GM18519 (cell line): ENCODE measurements at regions not wholly inside any gene's neighbourhood (a gene's known extent, or its start where the extent isn't known, plus 50 kb on each side); places are given as distances from the start of the nearest gene placed in this dataset.

Experiments
- ATAC-seq: cut with Tn5 transposase; IDR thresholded peaks from one replicate; pipeline ENCODE4 v1.9.1; 2021; ENCODE audit warnings: mild to moderate bottlenecking, moderate library complexity; ENCODE audit not compliant: unreplicated experiment, low FRiP score

- ATAC-seq: no peak
Measured at GRCh38 chrX:40285876-40286275, 188.1 kb upstream of the BCOR start.

DNA sequence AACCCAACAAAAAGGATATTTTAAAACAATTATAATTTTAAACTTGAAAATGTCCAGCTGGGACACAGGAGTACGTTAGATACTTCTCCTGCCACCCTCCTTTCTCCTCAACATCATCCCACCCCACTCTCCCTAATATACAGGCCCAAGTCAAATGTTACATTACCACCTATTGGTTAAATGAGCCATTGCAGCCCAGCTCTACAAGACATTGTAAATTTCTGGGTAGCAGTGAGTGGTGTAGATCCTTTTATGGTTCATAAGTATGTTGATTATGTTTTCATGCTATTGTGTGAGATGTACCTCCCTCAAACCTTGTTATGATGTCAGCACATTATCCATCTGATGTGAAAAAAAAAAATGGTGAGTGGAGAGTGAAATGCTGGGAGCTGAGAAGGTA, 187.1 kb upstream of the BCOR start:
- ATAC-seq: no peak

DNA sequence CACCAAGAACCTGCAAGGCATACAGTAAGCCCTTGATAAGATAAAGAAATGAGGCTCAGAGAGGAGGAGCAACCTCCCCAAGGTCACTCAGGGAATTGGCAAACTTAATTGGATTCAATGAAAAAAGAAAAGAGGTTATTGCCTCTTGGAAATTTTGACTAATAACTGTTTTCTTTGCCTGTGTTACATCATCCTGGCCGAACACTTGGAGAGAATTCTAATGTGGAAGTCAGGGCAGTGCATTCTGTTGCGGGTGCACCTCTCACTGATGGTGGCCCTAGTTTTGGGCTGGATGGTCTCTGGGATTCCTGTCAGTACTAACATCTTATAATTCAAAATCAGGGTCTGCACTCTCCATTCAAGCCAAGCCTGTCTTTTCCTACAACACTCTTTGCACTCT, 186.2 kb upstream of the BCOR start:
- no peak for ATAC-seq

DNA sequence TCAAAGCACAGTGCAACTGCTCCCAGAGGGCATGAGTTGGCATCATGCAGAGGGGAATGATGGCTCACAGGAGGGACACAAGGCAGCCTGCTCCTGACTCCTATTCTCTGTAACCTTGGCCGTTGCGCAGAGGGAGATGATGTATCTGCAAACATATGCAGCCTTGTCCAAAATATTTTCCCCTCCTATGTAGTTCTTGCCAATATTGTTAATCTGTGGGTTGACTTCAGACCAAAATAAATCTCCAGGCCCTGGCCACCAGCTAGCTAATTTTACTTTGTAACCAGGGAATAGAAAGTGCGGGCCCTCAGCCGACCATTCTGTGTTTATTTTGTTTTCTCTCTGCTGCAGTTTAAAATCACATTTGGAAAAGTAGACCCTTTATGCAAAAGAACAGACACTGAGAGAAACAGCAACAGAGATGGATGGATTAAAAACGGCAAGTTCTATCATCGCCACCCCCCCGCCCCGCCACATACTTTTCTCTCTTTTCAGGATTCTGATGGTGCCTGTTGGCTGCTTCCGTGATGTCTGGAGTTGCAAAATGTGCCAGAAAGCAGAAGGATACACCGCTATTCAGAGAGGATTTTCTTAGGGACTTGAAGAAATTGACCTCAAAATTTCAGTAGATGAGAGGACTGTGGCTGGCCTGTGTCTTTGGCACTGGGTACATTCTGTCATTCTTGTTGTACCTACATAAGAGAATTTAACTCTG, 185.3 kb upstream of the BCOR start:
- ATAC-seq: no peak

- ATAC-seq: no peak
Measured at GRCh38 chrX:40282348-40282747, 184.6 kb upstream of the BCOR start.

- ATAC-seq: no peak
Measured at GRCh38 chrX:40281336-40282005, 183.7 kb upstream of the BCOR start.

- no peak for ATAC-seq
Measured at GRCh38 chrX:40279762-40280161, 182.0 kb upstream of the BCOR start.

GRCh38 chrX:40279091-40279430, 181.3 kb upstream of the BCOR start:
- ATAC-seq: no peak

DNA sequence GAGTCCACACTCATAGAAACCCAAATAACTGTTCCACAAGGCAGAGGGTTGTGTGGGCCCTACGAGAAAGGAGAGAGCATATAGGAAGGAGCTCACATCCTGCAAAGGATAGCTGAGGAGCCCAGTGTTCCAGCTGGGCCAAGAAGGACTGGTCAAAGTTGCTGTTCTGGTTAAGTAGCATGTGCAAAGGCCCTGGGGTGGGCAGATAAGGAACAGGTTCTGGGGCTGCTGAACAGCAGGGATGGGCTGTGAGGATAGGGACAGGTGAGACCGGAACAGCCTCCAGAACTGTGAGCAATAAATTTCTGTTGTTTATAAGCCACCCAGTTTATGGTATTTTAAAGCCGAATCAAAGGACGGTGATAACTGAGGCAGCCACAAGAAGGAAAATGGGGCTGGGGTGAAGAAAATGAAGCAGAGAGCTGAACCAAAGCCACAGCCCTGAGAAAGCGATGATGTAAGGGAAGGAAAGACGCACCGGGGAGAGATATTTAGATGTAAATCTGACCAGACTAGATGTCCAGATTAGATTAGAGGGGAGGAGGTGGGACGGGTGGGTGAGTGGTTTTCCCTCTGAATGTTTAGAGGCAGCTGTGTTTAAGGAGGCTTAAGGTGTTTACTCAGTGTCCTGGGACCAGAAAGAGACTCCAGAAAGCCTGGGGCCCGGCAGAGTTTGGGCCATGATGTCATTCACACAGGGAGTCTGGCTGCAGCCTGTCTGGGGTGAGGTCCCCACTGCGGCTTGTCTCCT, 180.8 kb upstream of the BCOR start:
- ATAC-seq: no peak

- ATAC-seq: no peak
Measured at GRCh38 chrX:40277672-40278071, 179.9 kb upstream of the BCOR start.

GRCh38 chrX:40273356-40274050, 175.7 kb upstream of the BCOR start:
- no peak for ATAC-seq

- ATAC-seq: no peak
Measured at GRCh38 chrX:40272776-40273175, 175.0 kb upstream of the BCOR start.

GRCh38 chrX:40272141-40272540, 174.4 kb upstream of the BCOR start:
- ATAC-seq: no peak

- no peak for ATAC-seq
Measured at GRCh38 chrX:40268188-40268520, 170.4 kb upstream of the BCOR start.

DNA sequence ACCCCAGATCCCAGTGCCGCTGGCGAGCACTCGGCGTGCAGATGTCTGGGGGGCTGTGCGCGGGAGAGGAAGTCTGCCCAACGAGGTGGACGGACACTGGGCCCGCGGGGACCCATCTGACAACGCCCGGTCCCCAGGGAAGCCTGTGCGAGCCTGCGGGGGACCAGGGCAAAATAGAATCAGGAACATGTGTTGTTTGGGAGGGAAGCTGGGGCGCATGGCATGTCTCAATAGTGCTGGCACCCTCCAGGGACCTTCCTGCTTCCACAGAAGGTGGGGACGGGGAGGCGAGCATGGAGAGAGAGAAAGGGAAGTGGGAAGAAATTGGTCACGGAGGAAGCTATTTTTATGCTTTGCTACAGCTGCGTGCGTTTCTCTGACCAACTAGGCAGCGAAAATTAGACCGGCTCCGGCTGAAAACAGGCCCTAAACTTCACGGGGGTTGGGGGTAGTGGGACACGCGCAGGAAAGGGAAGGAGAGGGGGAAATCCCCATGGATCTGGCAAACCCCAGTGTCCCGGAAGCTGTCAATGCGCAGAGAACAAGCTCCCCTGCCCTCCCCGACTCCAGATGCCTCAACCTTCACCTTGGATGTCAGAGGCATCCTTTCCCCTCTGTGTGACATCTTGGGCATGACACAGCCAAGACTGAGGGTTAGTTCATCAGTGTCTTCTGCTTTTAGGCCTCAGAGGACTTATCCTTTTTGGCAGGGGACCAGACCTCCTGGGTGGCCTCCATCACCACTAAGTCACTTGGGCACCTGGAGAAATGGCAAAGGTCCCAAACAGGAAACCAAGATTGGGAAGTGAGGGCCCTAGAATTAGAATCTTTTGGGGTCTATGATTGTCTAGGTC, 169.8 kb upstream of the BCOR start:
- no peak for ATAC-seq

- no peak for ATAC-seq
Measured at GRCh38 chrX:40266490-40267333, 169.0 kb upstream of the BCOR start.

GRCh38 chrX:40265936-40266335, 168.2 kb upstream of the BCOR start:
- ATAC-seq: no peak

GRCh38 chrX:40263014-40263560, 165.3 kb upstream of the BCOR start:
- ATAC-seq: no peak
